Endothelial cell of umbilical vein (primary cell): ENCODE measurements at regions not wholly inside any gene's neighbourhood (a gene's known extent, or its start where the extent isn't known, plus 50 kb on each side); places are given as distances from the start of the nearest gene placed in this dataset.

Experiments
- BruUV-seq: library from RNA; stranded (reverse); fragments of 400-500 nt; replicated peaks from 2 replicates; lab custom pipeline; 2021; lab: Mats Ljungman, UMichigan
- CTCF ChIA-PET: fragments of 300-600, 350-600 bp; sonication (Branson Sonifier 250); formaldehyde crosslinking; loops from one replicate; lab custom pipeline; 2021; ENCODE audit warnings: antibody characterized with exemption, inconsistent platforms; lab: Charles Lee
- POLR2A ChIA-PET: fragments of 300-600, 350-600 bp; sonication (Branson Sonifier 250); formaldehyde crosslinking; loops from one replicate; lab custom pipeline; 2021; ENCODE audit warnings: antibody characterized with exemption, inconsistent platforms; lab: Charles Lee
- DNase-seq: peaks from one replicate; pipeline ENCODE4 v3.0.0-alpha.2; 2011; ENCODE audit warnings: low read depth, low spot score
- FAIRE-seq: peaks from 2 replicates; lab custom pipeline; 2011; peaks lifted over from hg19 to GRCh38; lab: Jason Lieb, UNC
- H2AFZ ChIP-seq: 2 replicates; pipeline ENCODE4 v1.6.0; 2012; ENCODE audit warnings: low read depth, low read length, control low read depth, inconsistent platforms
- H3K27ac ChIP-seq: 2 replicates; pipeline ENCODE4 v1.5.1; 2011; ENCODE audit warnings: low read depth, mild to moderate bottlenecking, control low read depth, low read length, moderate library complexity; ENCODE audit not compliant: insufficient read depth
- H3K27me3 ChIP-seq, 2 experiments: 2 replicates each; pipeline versions ENCODE4 v1.6.0 to v1.6.1; 2011; ENCODE audit warnings: low read length in 2 of 2, mixed read lengths in 1 of 2; ENCODE audit not compliant: control insufficient read depth in 2 of 2, insufficient read depth in 2 of 2
- H3K36me3 ChIP-seq, 2 experiments: 2 replicates in 1 of 2; 3 replicates in 1 of 2; pipeline ENCODE4 v1.5.1; 2011; ENCODE audit warnings: low read length in 2 of 2, mild to moderate bottlenecking in 1 of 2, moderate library complexity in 1 of 2; ENCODE audit not compliant: control insufficient read depth in 2 of 2, insufficient read depth in 2 of 2; ENCODE audit errors: extremely low read depth in 1 of 2
- H3K4me1 ChIP-seq: 3 replicates; pipeline ENCODE4 v1.5.1; 2011; ENCODE audit warnings: mild to moderate bottlenecking, low read length; ENCODE audit not compliant: control insufficient read depth, insufficient read depth; ENCODE audit errors: extremely low read depth
- H3K4me2 ChIP-seq: 2 replicates; pipeline ENCODE4 v1.6.1; 2011; ENCODE audit warnings: low read length, control low read depth, mixed read lengths; ENCODE audit not compliant: insufficient read depth
- H3K4me3 ChIP-seq, 3 experiments: fragments of 200-600 bp in 1 of 3; sonication (generic), shearing (Covaris generic) in 1 of 3; replicated peaks in 1 of 3; 2 replicates each; pipeline ENCODE4 v1.5.1; 2011 to 2016; ENCODE audit warnings: control low read depth in 3 of 3, low read length in 3 of 3, mild to moderate bottlenecking in 2 of 3, inconsistent platforms in 1 of 3, low read depth in 1 of 3, moderate library complexity in 1 of 3; ENCODE audit not compliant: insufficient read depth in 1 of 3
- H3K79me2 ChIP-seq: 2 replicates; pipeline ENCODE4 v1.6.0; 2012; ENCODE audit warnings: low read length, inconsistent platforms; ENCODE audit not compliant: control insufficient read depth, insufficient read depth
- H3K9ac ChIP-seq: replicated peaks from 2 replicates; pipeline ENCODE3; 2011; ENCODE audit warnings: low read length, control low read depth; ENCODE audit not compliant: insufficient read depth; ENCODE audit errors: extremely low read depth
- H3K9me1 ChIP-seq: replicated peaks from 3 replicates; pipeline ENCODE4 v1.6.0; 2011; ENCODE audit warnings: mild to moderate bottlenecking, low read length; ENCODE audit not compliant: control insufficient read depth, insufficient read depth; ENCODE audit errors: extremely low read depth
- H3K9me3 ChIP-seq: replicated peaks from 2 replicates; pipeline ENCODE4 v1.5.1; 2012; ENCODE audit warnings: low read length, inconsistent platforms; ENCODE audit not compliant: control insufficient read depth, insufficient read depth
- H4K20me1 ChIP-seq: replicated peaks from 2 replicates; pipeline ENCODE3; 2011; ENCODE audit warnings: mild to moderate bottlenecking, low read length; ENCODE audit not compliant: control insufficient read depth, insufficient read depth; ENCODE audit errors: extremely low read depth
- CTCF ChIP-seq, 2 donors: IDR thresholded peaks; 1 replicate in 1 of 2; 2 replicates in 1 of 2; pipeline ENCODE4 v1.5.1; 2011; ENCODE audit warnings: low read length in 2 of 2, mild to moderate bottlenecking in 2 of 2, moderate library complexity in 2 of 2, control low read depth in 1 of 2, inconsistent platforms in 1 of 2, low read depth in 1 of 2; ENCODE audit not compliant: insufficient read depth in 1 of 2; ENCODE audit errors: extremely low read depth in 1 of 2
- EZH2 ChIP-seq: IDR thresholded peaks from 2 replicates; pipeline ENCODE4 v1.6.1; 2012; ENCODE audit warnings: borderline replicate concordance, low read depth, mild to moderate bottlenecking, moderate library complexity, low read length, inconsistent platforms; ENCODE audit not compliant: severe bottlenecking
- FOS ChIP-seq: IDR thresholded peaks from 2 replicates; pipeline ENCODE4 v1.6.1; 2011; ENCODE audit warnings: mild to moderate bottlenecking, low read length, moderate library complexity, borderline replicate concordance; ENCODE audit not compliant: insufficient read depth
- GATA2 ChIP-seq: IDR thresholded peaks from 2 replicates; pipeline ENCODE4 v1.7.0; 2011; ENCODE audit warnings: low read depth, mild to moderate bottlenecking, moderate library complexity, mixed read lengths, low read length; ENCODE audit not compliant: insufficient read length, insufficient read depth
- JUN ChIP-seq: IDR thresholded peaks from 2 replicates; pipeline ENCODE4 v1.6.1; 2011; ENCODE audit warnings: borderline replicate concordance, low read depth; ENCODE audit not compliant: insufficient read length, insufficient read depth
- MAX ChIP-seq: IDR thresholded peaks from 2 replicates; pipeline ENCODE4 v1.6.1; 2011; ENCODE audit not compliant: insufficient read depth, insufficient read length
- MYC ChIP-seq: IDR thresholded peaks from one replicate; pipeline ENCODE4 v1.6.1; 2011; ENCODE audit warnings: mild to moderate bottlenecking, low read depth, low read length
- POLR2A ChIP-seq: IDR thresholded peaks from 2 replicates; pipeline ENCODE4 v1.6.1; 2012; ENCODE audit warnings: low read depth, mild to moderate bottlenecking, control low read depth, low read length
- POLR2AphosphoS5 ChIP-seq: IDR thresholded peaks from 2 replicates; pipeline ENCODE4 v1.6.1; 2012; ENCODE audit warnings: low read depth, mild to moderate bottlenecking, control low read depth, low read length, moderate library complexity; ENCODE audit not compliant: insufficient read depth
- dilution Hi-C: fragments of 300-500 bp; cut with MboI; formaldehyde crosslinking; loops from one replicate; pipeline ENCODE4 v1.15.0; 2019; ENCODE audit warnings: low sequenced_read_pairs; ENCODE audit not compliant: extremely low pct_ligation_motif_present
- intact Hi-C: fragments of 100-400 bp; cut with micrococcal nuclease; formaldehyde crosslinking; loops from one replicate; pipeline ENCODE4 v1.10.0; 2022

- TF ChIP-seq EZH2 (no peak), JUN (no peak), GATA2 (no peak), POLR2A (no peak), MAX (no peak), MYC (no peak), CTCF (IDR thresholded peaks at IDR 0.05; ENCODE audit: extremely low read depth in 1 of 2, insufficient read depth in 1 of 2, low read depth in 1 of 2, low read length in 2 of 2) (no peak), FOS (no peak), POLR2AphosphoS5 (no peak)
- Histone ChIP-seq H2AFZ (no peak overlapping the region), H3K4me1 (no peaks in the 10 kb centered on the region), H3K4me2 (no peak overlapping the region), H3K4me3 (no peak overlapping the region), H3K27ac (no peak overlapping the region), H3K9ac (no peak overlapping the region), H3K79me2 (no peaks in the 10 kb centered on the region), H3K27me3 (peaks cover 0 to 4% of the 10 kb centered on the region in 2 experiments), H3K9me1 (no peaks in the 10 kb centered on the region), H4K20me1 (no peaks in the 10 kb centered on the region), H3K36me3 (no peaks in the 10 kb centered on the region), H3K9me3 (no peaks in the 10 kb centered on the region)
- intact Hi-C loops: no loop called here
- CTCF ChIA-PET: no interaction called here
- POLR2A ChIA-PET: no interaction called here
- dilution Hi-C loops: no loop called here
- no TSS peak for BruUV-seq
- no peak for FAIRE-seq
- DNase-seq: no peak
These were observed 115.8 kb downstream of the KLF5 start for GRCh38 chr13:73174521-73175010.
